HG03460 (cell line): ENCODE measurements at regions not wholly inside any gene's neighbourhood (a gene's known extent, or its start where the extent isn't known, plus 50 kb on each side); places are given as distances from the start of the nearest gene placed in this dataset.
"Not testable (repeated sequence)": the region's sequence is repeated elsewhere in the genome, so short reads cannot be mapped to it uniquely, and the experiment has no call there.

Experiments
- ATAC-seq: cut with Tn5 transposase; IDR thresholded peaks from one replicate; pipeline ENCODE4 v1.9.1; 2021; ENCODE audit not compliant: unreplicated experiment

GRCh38 chr20:47979361-47980095, 194.2 kb upstream of the SULF2 start:
- ATAC-seq, result not testable (repeated sequence)

- ATAC-seq, result not testable (repeated sequence)
Observed at GRCh38 chr20:47978428-47979120, 193.3 kb upstream of the SULF2 start.

GRCh38 chr20:47977789-47978252, 192.5 kb upstream of the SULF2 start:
- not testable (repeated sequence) for ATAC-seq

- not testable (repeated sequence) for ATAC-seq
Observed at GRCh38 chr20:47977017-47977788, 191.9 kb upstream of the SULF2 start.

- ATAC-seq, result no peak
Observed at GRCh38 chr20:47974234-47974878, 189.1 kb upstream of the SULF2 start.

- no peak for ATAC-seq
Observed at GRCh38 chr20:47973519-47974233, 188.4 kb upstream of the SULF2 start.

- ATAC-seq, result no peak
Observed at GRCh38 chr20:47972916-47973309, 187.6 kb upstream of the SULF2 start.

GRCh38 chr20:47972297-47972915, 187.1 kb upstream of the SULF2 start:
- ATAC-seq, result not testable (repeated sequence)

- ATAC-seq, result no peak
Observed at GRCh38 chr20:47971058-47971791, 185.9 kb upstream of the SULF2 start.

- ATAC-seq, result no peak
Observed at GRCh38 chr20:47970282-47970903, 185.1 kb upstream of the SULF2 start.

- no peak for ATAC-seq
Observed at GRCh38 chr20:47969426-47969825, 184.1 kb upstream of the SULF2 start.

GRCh38 chr20:47968541-47969310, 183.4 kb upstream of the SULF2 start:
- no peak for ATAC-seq

- ATAC-seq, result no peak
Observed at GRCh38 chr20:47964149-47964548, 178.9 kb upstream of the SULF2 start.

- no peak for ATAC-seq
Observed at GRCh38 chr20:47963022-47963421, 177.7 kb upstream of the SULF2 start.

- ATAC-seq, result no peak
Observed at GRCh38 chr20:47962286-47962963, 177.1 kb upstream of the SULF2 start.

- ATAC-seq, result no peak
Observed at GRCh38 chr20:47960769-47961541, 175.7 kb upstream of the SULF2 start.

GRCh38 chr20:47960277-47960676, 175.0 kb upstream of the SULF2 start:
- no peak for ATAC-seq
